SK-N-SH treated with all-trans-retinoic acid at 6 μM for 48 hours (cell line): ENCODE measurements at regions not wholly inside any gene's neighbourhood (a gene's known extent, or its start where the extent isn't known, plus 50 kb on each side); places are given as distances from the start of the nearest gene placed in this dataset.

Experiments used
- ATAC-seq: fragments of 200-7000 bp; cut with Tn5 transposase; 3 replicates; pipeline ENCODE4 v1.9.1; 2020; ENCODE audit warnings: mild to moderate bottlenecking, moderate library complexity
- ARNTL ChIP-seq: fragments of 450-650 bp; formaldehyde crosslinking; IDR thresholded peaks from 2 replicates; pipeline ENCODE4 v1.5.0; 2020; ENCODE audit warnings: low read depth, mild to moderate bottlenecking, moderate library complexity, borderline replicate concordance
- BACH2 ChIP-seq: fragments of 250-450 bp; sonication (Bioruptor Pico); IDR thresholded peaks from 2 replicates; pipeline ENCODE4 v1.9.0; 2021; ENCODE audit warnings: mild to moderate bottlenecking, borderline replicate concordance
- CREB5 ChIP-seq: fragments of 250-450 bp; sonication (Bioruptor Pico); IDR thresholded peaks from 2 replicates; pipeline ENCODE4 v1.5.1; 2020; ENCODE audit warnings: low read depth, mild to moderate bottlenecking, moderate library complexity
- CSRNP3 ChIP-seq: fragments of 250-450 bp; sonication (Bioruptor Pico); IDR thresholded peaks from 2 replicates; pipeline ENCODE4 v1.5.1; 2021; ENCODE audit warnings: mild to moderate bottlenecking, moderate library complexity
- ISL1 ChIP-seq: fragments of 250-450 bp; sonication (Bioruptor Pico); IDR thresholded peaks from 2 replicates; pipeline ENCODE4 v2.1.2; 2022; ENCODE audit warnings: mild to moderate bottlenecking, moderate library complexity
- PPARA ChIP-seq: fragments of 250-450 bp; sonication (Bioruptor Pico); IDR thresholded peaks from 2 replicates; pipeline ENCODE4 v1.5.0; 2020; ENCODE audit warnings: mild to moderate bottlenecking, borderline replicate concordance
- SNAI2 ChIP-seq: fragments of 250-450 bp; sonication (Bioruptor Pico); IDR thresholded peaks from 2 replicates; pipeline ENCODE4 v1.5.0; 2020; ENCODE audit warnings: mild to moderate bottlenecking, moderate library complexity
- TCF4 ChIP-seq: fragments of 250-450 bp; sonication (Bioruptor Pico); IDR thresholded peaks from 2 replicates; pipeline ENCODE4 v1.8.0; 2021; ENCODE audit warnings: mild to moderate bottlenecking, moderate library complexity, borderline replicate concordance
- TOX ChIP-seq: fragments of 250-450 bp; sonication (Bioruptor Pico); IDR thresholded peaks from 2 replicates; pipeline ENCODE4 v1.8.0; 2021; ENCODE audit warnings: mild to moderate bottlenecking, moderate library complexity, borderline replicate concordance
- ZC3H10 ChIP-seq: fragments of 250-450 bp; sonication (Bioruptor Pico); IDR thresholded peaks from 2 replicates; pipeline ENCODE4 v1.5.1; 2021; ENCODE audit warnings: mild to moderate bottlenecking, moderate library complexity
- ZFP3 ChIP-seq: fragments of 250-450 bp; sonication (Bioruptor Pico); IDR thresholded peaks from 2 replicates; pipeline ENCODE4 v1.5.0; 2020; ENCODE audit warnings: mild to moderate bottlenecking, moderate library complexity
- ZFP30 ChIP-seq: fragments of 450-650 bp; formaldehyde crosslinking; IDR thresholded peaks from 2 replicates; pipeline ENCODE4 v1.5.0; 2022; ENCODE audit warnings: mild to moderate bottlenecking, moderate library complexity
- ZNF565 ChIP-seq: fragments of 450-650 bp; formaldehyde crosslinking; conservative IDR thresholded peaks from 2 replicates; pipeline ENCODE4 v1.5.0; 2020; ENCODE audit warnings: low read depth, mild to moderate bottlenecking, moderate library complexity
- ZNF70 ChIP-seq: fragments of 450-650 bp; formaldehyde crosslinking; IDR thresholded peaks from 2 replicates; pipeline ENCODE4 v1.5.0; 2020; ENCODE audit warnings: mild to moderate bottlenecking, moderate library complexity
- ZNF8 ChIP-seq: fragments of 450-650 bp; formaldehyde crosslinking; IDR thresholded peaks from 2 replicates; pipeline ENCODE4 v1.5.0; 2020; ENCODE audit warnings: mild to moderate bottlenecking, moderate library complexity
- TF ChIP-seq, protein P1 (sequence below): fragments of 250-450 bp; sonication (Bioruptor Pico); IDR thresholded peaks from 2 replicates; pipeline ENCODE4 v1.5.0; 2020; ENCODE audit warnings: mild to moderate bottlenecking, moderate library complexity
- TF ChIP-seq, protein P2 (sequence below): fragments of 250-450 bp; sonication (Bioruptor Pico); IDR thresholded peaks from 2 replicates; pipeline ENCODE4 v1.8.0; 2020; ENCODE audit warnings: mild to moderate bottlenecking, moderate library complexity, borderline replicate concordance

- no peak for TF ChIP-seq CREB5 (CRISPR knock-in tag)
- TF ChIP-seq, all 23 proteins: peak for 0
- no peak for ATAC-seq
Observed at GRCh38 chr2:223264541-223265193, 212.7 kb downstream of the KCNE4 start.

- TF ChIP-seq BACH2 (CRISPR knock-in tag) (no peak), ISL1 (peak; percentile 64)
- ATAC-seq: no peak
Observed at GRCh38 chr2:223267160-223267951, 215.4 kb downstream of the KCNE4 start.

- ATAC-seq: peak; percentile 43
Observed at GRCh38 chr2:223269386-223269785, 217.4 kb downstream of the KCNE4 start.

DNA sequence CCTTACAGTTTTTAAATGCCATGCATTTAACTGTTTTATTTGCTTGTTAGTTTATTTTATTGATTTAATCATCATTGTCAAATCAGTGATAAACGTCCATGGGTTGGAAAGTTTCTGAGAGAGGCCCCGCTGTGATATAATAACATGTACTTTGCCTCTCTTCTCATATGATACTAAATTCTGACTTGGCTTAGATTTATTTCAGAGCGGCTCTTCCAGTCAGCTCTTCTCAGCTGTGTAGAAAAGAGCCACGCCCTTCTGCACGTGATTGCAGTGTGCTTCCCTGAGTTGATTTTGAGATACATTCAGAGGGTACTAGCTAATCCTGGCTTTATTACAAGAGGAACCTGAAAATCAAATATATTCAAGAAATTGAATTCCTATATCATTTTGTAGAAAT, 218.6 kb downstream of the KCNE4 start:
- TF ChIP-seq ZNF565 (CRISPR knock-in tag): no peak
- TF ChIP-seq CSRNP3 (CRISPR knock-in tag): no peak
- TF ChIP-seq, protein P1, sequence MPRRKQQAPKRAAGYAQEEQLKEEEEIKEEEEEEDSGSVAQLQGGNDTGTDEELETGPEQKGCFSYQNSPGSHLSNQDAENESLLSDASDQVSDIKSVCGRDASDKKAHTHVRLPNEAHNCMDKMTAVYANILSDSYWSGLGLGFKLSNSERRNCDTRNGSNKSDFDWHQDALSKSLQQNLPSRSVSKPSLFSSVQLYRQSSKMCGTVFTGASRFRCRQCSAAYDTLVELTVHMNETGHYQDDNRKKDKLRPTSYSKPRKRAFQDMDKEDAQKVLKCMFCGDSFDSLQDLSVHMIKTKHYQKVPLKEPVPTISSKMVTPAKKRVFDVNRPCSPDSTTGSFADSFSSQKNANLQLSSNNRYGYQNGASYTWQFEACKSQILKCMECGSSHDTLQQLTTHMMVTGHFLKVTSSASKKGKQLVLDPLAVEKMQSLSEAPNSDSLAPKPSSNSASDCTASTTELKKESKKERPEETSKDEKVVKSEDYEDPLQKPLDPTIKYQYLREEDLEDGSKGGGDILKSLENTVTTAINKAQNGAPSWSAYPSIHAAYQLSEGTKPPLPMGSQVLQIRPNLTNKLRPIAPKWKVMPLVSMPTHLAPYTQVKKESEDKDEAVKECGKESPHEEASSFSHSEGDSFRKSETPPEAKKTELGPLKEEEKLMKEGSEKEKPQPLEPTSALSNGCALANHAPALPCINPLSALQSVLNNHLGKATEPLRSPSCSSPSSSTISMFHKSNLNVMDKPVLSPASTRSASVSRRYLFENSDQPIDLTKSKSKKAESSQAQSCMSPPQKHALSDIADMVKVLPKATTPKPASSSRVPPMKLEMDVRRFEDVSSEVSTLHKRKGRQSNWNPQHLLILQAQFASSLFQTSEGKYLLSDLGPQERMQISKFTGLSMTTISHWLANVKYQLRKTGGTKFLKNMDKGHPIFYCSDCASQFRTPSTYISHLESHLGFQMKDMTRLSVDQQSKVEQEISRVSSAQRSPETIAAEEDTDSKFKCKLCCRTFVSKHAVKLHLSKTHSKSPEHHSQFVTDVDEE (CRISPR knock-in tag): no peak
- no peak for TF ChIP-seq TCF4
- TF ChIP-seq ZC3H10 (CRISPR knock-in tag): no peak
- TF ChIP-seq, protein P2, sequence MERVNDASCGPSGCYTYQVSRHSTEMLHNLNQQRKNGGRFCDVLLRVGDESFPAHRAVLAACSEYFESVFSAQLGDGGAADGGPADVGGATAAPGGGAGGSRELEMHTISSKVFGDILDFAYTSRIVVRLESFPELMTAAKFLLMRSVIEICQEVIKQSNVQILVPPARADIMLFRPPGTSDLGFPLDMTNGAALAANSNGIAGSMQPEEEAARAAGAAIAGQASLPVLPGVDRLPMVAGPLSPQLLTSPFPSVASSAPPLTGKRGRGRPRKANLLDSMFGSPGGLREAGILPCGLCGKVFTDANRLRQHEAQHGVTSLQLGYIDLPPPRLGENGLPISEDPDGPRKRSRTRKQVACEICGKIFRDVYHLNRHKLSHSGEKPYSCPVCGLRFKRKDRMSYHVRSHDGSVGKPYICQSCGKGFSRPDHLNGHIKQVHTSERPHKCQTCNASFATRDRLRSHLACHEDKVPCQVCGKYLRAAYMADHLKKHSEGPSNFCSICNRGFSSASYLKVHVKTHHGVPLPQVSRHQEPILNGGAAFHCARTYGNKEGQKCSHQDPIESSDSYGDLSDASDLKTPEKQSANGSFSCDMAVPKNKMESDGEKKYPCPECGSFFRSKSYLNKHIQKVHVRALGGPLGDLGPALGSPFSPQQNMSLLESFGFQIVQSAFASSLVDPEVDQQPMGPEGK (CRISPR knock-in tag): no peak
- TF ChIP-seq ZFP3 (CRISPR knock-in tag): no peak
- no peak for TF ChIP-seq ZFP30 (CRISPR knock-in tag)
- TF ChIP-seq BACH2 (CRISPR knock-in tag): no peak
- no peak for TF ChIP-seq ISL1
- no peak for TF ChIP-seq PPARA (CRISPR knock-in tag)
- no peak for TF ChIP-seq TOX (CRISPR knock-in tag)
- TF ChIP-seq ARNTL (CRISPR knock-in tag): no peak
- no peak for TF ChIP-seq ZNF70 (CRISPR knock-in tag)
- TF ChIP-seq ZNF8 (CRISPR knock-in tag): no peak
- TF ChIP-seq SNAI2: no peak
- TF ChIP-seq CREB5 (CRISPR knock-in tag): no peak
- no peak for ATAC-seq

More at GRCh38 chr2:223269386-223269785, 217.4 kb downstream of the KCNE4 start:
- peak; percentile 91 for TF ChIP-seq ISL1
- no peak for TF ChIP-seq CREB5 (CRISPR knock-in tag)
